ENCODE measurements at regions not wholly inside any gene's neighbourhood (a gene's known extent, or its start where the extent isn't known, plus 50 kb on each side); places are given as distances from the start of the nearest gene placed in this dataset.
"Not testable (repeated sequence)": the region's sequence is repeated elsewhere in the genome, so short reads cannot be mapped to it uniquely, and the experiment has no call there.

DNA sequence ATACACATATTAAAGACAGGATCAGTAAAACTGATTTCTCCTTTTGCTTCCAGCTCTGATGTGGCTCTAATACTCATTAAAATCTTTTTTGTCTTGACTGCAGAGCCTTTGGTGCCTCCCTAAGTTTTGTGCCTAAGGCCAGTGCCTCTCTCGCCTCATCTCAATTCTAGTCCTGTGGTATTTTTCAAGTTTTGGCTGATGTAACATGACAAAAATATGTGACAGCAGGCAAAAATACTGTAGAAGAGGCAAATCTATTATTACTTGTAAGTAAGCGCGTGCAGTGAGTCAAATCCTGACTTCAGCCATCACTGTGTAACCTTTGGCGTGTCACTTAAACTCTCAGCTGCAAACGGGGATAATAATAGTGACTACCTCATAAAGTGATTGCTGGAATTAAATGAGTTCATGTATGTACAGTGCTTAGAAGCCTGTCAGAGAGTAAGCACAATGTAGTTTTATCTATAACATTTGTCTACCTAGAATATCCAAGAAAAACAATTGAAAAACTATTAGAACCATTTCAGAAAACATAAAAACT is 74.0 kb downstream of the MAB21L3 start:
- DNase-seq: no peak

DNA sequence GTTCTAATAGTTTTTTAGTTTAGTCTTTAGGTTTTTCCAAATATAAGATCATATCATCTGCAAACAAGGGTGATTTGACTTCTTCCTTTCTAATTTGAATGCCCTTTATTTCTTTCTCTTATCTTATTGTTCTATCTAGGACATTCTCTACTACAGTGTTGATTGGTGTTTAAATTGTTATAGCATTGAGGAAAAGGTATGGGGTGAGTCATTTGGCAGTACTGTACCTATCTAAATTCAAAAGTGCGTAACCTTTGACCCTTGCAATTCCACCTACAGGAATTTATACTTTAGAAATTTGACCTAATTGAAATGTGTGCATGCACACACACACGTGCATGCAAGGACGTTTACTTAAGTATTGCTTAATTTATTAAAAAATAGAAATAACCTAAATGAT is 78.3 kb downstream of the MAB21L3 start:
- DNase-seq: no peak

DNA sequence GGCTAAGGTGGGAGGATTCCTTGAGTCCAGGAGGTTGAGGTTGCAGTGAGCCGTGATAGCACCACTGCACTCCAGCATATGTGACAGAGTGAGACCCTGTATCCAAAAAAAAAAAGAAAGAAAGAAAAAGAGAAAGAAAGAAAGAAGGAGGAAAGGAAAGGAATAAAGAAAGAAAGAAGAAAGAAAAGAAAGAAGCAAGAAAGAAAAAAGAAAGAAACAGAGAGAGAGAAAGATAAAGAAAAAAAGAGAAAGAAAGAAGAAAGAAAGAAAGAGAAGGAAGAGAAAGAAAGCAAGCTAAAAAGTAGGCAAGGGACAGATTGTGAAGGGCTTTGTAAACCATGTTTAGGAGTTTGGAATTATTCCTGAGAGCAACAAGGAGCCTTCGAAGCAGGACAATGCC is 80.1 kb downstream of the MAB21L3 start:
- DNase-seq: no peak

DNA sequence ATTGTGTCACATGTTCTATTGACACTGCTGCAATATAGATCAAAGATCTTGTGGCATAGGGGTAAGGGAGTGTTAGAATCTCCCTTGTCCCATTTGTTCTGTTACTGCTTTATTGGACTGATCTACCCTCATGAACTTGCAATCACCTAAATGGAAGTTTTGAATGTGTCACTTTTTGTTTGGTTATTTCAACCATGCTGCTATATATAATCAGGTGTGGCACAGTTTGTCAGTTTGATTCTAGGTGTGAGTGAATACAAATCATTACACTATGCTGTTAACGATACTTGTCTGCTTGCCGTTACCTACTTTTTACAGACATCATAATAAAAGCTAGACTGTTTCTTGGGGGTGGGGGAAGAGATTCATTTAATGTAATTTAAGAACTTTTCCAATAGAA is 82.6 kb downstream of the MAB21L3 start:
- DNase-seq: no peak

DNA sequence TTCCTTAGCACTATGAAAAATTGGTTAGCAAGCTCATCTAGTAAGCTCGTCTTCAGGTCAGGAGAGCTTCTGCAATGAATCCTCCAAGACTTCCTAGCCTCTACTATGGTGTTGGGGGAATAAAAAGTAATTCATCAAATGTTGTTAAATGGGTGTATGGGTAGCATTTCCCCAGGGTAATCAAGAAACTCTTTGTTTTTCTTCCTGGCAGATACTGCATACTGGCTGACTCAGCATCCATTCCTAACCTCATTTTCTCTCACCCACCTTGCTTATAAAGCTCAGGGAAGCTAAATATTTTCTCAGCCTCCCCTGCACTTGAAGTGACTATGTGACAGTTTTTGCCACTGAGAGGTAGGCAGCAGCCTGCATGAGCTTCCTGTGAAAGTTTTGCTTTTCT is 83.4 kb downstream of the MAB21L3 start:
- no peak for DNase-seq

DNA sequence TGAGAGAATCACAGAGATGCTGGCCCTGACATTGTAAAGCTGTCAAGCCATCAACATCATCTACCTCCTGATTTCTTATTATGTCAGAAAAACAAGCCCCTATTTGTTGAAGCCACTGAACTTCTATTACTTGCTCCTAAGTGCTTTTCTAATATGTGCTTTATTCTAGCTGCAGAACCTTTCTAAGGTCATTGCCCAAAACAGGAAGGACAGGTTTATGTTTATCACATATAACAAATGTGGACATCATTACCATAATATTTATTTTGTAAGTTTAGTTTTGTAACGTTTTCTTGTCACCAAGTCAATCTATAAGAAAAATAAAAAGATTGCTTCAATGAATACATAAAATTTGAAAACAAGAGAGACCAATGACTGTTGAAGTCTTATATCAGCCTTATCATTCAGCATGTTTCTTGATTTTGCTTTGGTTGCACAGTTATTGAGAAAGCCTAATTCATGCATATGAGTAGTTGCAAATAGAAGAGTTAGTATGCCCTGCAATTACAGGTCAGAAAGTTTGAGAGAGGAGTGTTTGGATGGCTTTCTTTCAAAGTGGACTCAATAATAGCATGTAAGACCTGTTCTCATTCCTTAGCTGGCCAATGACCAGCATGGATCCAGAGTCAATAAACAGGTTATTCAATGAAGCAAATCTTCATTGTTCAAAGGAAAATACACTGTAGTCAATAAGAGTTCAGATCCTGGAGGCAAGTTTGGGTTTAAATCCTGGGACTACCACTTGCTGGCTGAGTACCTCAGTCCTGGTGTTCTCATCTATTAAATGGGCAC is 84.1 kb downstream of the MAB21L3 start:
- no peak for DNase-seq

DNA sequence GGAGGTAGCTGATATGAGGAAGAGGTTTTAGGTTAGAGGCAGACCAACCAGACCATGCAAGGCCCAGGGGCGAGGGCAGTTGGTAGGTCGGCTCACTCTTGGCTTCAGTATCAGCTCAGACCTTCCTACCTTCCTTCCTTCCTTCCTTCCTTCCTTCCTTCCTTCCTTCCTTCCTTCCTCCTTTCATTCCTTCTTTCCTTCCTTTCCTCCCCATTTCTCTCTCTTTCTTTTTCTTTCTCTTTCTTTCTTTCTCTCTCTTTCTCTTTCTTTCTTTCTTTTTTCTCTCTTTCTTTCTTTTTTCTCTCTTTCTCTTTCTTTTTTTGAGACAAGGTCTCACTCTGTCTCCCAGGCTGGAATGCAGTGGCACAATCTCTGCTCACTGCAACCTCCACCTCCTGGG is 89.1 kb downstream of the MAB21L3 start:
- DNase-seq: not testable (repeated sequence)

DNA sequence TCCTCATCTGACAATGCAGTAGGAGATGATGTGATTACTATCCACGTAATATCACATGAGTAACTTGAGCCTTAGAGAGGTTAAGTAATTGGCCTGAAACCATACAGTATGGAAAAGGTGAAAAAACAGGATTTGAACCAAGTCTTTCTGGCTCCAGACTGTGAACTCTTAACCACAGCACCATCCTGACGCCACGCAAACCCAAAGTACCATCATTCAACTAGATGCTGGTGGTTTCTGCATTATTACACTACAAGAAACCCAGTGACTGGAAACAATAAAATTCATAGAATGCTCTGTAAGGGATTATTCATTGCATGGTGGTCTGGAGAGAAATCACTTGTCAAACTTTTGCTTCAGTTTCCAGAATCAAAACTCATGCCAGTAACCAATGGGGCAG is 90.7 kb downstream of the MAB21L3 start:
- no peak for DNase-seq

DNA sequence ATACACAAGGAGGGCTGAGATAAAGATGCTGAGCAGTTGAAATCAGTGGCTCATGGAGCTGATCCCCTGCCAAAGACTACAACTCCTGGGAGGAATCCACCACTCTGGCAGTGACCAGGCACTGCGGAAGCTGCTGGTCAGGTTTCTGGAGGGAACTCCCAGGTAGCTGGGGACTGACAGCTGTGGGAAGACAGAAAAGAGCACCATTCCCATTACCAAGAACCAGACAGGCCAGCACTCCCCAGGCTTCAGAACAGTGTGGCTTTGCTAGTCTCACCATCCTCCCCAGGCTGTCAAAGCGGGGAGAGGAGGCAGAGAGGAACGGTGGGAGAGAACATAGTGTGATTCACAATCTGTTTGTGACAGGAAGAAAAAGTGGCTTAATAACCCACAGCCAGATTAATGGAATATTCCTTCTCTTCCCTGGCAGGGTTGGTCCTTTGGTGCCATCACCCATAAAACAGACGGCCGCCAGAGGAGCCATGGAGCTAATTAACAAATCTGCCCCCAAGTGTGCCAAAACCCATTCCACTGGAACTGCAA is 92.1 kb downstream of the MAB21L3 start:
- no peak for DNase-seq

DNA sequence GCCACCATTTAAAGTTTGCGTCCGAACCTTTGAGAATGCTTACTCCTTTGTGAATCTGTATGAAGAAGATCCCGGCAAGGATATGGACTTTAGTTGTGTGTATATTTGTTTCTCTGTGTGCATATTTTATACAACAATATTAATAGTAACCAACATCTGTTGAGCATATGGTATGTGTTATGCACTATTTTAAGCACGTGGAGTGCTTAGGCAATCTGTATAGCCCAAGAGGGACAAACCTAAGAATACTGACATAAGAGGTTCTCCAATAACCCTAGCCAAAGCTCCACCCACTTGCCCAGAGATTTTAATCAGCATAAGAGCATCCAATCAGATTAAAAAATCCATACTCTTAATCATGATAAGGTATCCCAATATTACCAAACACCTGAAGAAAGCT is 92.7 kb downstream of the MAB21L3 start:
- DNase-seq: no peak

DNA sequence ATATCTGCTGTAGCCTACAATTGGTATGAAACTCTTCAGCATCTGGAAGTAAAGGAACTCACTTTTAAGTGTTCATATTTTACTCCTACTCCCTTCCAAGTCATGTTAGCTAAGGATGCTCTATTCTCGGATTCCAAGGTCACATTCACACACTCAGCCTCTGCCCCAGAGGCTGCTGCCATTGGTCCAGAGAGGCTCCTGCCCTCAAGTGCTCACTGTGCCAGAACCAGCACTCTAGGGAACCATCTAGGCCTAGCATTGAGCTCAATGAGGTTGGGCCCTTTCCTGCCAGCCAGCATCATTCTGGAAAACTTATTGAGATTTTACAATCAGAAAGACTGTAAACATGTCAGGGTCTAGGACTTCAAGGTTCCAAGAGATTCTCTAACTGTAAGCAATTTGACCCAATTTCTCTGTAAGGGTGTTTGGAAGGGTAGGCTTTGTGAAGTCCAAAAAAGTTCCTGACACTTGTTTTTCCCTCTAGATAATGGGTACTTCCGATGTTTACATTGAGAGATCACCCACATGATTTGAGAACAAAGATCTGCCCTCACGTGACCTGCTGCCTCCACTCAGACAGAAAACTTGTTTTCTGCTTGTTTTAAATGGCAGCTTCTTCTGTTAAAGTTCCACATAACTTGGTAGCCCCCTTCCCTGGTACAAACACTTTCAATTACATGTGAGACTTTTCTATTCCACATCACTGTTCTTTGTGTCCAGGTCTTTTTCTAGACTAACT is 94.9 kb downstream of the MAB21L3 start:
- no peak for DNase-seq

DNA sequence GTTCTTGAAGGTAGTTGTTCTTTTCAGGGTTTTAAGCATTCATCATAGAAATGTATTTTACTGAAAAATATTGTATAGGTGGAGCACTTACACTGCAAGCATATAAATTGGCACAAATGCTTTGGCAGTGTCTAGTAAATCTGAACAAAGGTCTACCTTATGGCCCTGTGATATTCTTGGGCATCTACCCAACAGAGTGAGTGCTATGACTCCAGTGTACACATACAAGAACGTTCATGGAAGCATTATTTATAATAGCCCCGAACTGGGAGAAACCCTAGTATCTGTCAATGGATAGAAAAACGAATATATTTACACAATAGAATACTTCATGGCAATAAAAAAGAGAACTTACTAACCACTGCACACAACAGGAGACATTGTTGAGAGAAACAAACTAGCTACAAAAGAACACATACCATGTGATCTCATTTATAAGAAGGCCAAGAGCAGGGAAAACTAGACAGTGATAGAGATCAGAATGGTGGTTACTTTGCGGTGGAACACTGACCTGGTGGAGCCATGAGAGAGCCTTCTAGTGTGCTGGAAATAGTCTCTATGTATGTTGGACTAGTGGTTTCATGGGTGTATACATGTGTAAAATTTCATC is 96.0 kb downstream of the MAB21L3 start:
- DNase-seq: no peak

DNA sequence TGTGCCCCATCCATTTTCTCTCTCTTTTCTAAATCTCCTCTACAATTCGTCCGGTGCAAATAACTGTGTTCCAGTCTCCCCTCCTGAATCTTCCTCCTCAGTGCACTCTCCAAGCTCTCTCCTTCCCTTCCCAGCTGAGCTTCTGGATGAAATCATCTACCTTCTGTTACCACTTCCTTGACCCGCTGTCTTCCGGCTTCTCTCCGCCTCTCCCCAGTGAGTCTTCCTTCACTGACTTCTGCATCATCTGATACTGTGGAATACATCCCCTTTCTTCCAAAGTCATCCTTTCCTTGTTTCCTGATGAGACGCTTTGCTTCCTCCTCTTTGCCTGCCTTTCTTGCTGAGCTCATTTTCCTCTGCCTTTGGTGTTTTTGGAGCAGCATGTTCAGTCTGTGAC is 96.9 kb downstream of the MAB21L3 start:
- no peak for DNase-seq

DNA sequence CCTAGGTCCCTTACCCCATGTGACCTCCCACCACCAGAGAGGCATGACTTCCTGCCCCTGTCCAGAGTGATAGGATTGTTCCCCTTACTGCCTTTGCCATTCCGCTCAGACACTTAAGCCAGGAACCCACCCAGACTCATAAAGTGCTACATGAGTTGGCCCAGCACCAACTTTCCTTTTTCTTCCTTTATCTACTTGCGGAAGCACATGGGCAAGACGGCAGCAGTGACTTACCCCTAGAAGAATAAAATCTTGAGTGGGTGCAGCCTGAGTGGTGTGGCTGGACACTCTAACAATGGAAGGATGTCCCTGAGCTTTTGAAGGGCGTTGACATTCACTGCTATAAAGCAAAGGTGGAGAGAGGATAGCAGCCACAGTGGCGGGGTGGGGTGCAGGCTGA is 100.1 kb downstream of the MAB21L3 start:
- DNase-seq: no peak

DNA sequence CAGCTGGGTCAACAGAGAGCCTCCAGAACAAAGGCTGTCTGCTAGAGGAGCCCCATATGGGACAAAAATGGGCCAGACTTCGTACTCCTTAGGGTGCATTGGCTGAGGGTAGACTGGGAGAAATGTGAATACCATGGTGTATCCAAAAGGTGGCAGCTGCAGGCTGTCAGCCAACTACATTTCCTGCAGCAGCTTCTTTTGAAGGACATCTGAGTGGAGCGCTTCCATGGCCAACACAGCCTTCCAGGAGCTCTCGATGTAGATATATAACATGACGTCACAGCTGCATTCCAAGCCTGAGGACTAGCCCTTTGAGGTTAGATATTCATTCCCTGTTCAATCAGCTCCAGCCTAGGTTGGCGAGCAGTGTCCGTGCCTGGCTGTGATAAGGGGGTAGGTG is 107.7 kb downstream of the MAB21L3 start:
- DNase-seq: no peak

DNA sequence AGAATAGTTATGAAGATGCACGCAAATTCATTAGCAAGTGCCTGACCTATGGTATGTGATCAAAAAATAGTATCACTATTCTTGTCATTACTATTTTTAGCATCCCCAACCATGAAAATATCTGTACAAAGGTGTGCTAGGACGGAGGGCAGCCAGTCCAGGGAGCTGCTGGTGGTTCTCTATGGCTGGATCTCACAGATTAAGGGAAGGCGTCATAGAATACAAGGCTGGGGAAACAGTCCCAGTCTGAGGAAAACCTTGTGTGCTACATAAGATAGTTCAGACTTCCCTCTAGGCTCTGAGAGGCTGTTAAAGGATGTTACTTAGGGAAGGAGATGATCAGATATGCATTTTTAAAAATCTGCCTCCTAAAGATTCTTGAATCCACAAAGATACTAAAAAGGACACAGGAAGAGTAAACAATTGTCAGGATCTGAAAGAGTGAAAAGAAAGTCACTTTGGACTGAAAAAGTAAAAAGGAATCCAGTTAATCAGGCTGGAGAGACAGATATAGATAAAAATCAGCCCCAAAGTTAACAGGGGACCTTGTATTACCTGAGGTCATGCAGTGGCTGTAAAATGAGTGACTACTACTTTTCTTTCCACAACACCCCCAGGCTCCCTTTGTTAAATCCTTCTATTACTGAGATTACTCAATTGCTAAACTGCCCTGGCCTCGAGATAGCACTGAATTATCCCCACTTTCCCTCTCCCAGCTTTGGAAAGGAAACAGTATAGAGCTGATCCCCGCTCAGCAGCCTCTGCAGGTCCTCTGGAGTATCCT is 108.6 kb downstream of the MAB21L3 start:
- no peak for DNase-seq

DNA sequence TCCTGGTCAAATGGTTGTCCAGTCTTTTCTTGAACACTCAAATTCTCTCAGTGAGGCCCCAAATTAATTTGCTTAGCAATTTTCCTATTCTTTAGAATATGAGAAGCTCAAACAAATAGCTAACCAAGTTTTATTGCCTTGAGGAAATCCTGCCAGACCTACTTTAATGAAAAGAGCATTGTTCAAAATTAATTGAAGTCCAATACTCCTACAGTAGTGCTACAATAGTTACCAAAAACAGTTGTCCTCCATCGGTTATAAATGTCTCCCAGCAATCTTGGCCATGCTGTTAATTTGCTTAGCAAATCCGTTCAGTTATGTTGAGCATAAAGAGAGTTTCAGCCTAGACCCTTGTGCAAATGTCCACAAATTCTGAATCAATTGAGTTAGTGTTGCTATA is 112.9 kb downstream of the MAB21L3 start:
- no peak for DNase-seq

DNA sequence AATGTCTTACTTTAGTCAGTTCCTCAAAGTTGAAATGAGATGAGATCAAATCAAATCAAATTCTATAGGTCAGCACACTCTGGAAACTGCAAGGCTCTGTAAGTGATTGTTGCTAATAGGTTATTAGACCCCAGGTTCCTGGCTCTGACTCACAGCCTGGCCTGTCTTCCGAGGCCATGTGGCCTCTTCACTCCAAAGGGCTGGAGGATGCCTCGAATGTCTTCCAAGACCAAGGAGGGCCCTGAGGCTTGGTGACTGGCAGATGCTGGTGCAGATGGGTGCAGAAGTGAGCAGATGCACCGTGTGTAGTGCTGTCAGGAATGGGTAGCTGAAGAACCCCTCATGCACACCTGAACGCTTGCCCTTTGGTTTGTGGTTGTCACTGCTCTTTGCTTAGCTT is 113.4 kb downstream of the MAB21L3 start:
- no peak for DNase-seq

DNA sequence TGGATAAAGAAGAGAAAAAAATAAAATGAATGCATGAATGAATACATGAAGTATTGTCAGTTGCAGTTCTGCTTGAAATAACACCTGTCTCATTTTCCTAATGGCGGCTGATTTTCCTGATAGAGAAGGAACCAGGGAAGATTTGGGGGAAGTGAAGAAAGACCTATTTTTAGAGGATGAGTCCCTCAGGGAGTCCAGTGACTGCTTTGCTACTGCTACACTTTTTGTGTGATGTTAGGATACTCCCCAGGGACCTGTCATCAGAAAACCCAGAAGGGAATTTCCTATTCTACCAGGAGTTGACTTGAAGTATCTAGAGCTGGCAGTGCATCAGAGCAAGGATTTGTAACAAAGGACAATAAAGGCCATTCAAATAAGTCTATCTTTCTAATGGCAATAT is 114.8 kb downstream of the MAB21L3 start:
- no peak for DNase-seq

DNA sequence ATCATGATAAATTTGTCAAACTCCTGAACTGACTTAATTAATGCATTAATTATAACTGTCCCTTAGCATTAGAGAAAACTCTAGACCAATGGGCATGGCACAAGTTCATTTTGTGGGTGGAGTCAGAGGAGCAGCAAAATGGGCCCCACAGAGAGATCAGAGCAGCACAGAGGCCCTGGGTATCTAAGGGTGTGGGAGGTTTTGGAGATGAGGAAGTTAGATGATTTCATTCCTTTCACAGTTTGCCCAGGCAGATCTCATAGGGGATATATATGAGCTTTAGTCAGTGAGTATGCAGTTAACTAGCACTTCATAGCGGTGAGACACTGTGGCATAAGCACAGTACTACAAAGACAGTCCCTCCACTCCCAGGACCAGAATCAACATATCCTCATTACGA is 117.3 kb downstream of the MAB21L3 start:
- DNase-seq: no peak

DNA sequence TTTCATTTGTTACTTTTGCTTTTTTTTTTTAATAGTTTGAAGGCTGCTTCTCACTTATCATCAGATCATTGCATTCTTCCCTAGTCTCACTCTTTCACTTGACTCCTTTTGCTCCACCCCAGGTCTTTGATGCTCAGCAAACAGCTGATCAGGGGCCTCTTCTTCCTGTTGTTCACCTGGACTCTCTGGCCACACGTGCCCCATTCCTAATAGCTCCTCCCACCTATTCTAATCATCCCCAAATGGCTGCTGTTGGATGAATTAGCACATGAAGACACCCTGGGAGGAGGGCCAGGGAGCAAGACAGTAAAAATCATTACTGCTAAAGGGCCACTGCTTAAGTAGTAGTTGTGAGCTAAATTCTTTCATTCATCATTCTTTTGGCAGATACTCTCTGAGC is 119.5 kb downstream of the MAB21L3 start:
- DNase-seq: no peak

DNA sequence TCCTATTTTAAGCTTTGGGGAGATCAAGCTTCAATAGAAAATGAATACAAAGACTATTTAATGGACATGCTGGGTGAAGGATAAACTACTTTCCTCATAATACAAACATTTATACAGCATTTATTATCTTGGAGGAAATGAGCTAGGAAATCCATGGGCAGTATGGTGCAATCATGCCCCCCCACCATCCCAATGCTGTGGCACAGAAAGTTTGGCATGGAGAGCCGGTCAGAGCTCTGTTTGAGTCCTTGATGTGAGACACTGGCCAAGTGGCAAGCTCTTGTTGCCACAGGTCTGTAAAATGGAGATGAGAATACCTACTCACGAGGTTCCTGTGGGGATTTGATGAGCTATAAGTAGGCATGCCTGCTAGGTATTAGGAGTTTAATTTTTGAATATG is 120.6 kb downstream of the MAB21L3 start:
- no peak for DNase-seq
